PFSK-1 (cell line): ENCODE measurements at regions not wholly inside any gene's neighbourhood (a gene's known extent, or its start where the extent isn't known, plus 50 kb on each side); places are given as distances from the start of the nearest gene placed in this dataset.

Source experiments
- FOXP2 ChIP-seq: optimal IDR thresholded peaks from 2 replicates; pipeline ENCODE3; 2011; ENCODE audit warnings: borderline replicate concordance, control low read depth, inconsistent platforms; ENCODE audit not compliant: insufficient read depth; ENCODE audit errors: extremely low read length, extremely low read depth
- POLR2AphosphoS5 ChIP-seq: IDR thresholded peaks from 2 replicates; pipeline ENCODE4 v1.6.1; 2012; ENCODE audit warnings: low read depth, mild to moderate bottlenecking, control low read depth, low read length, moderate library complexity
- SIN3A ChIP-seq: IDR thresholded peaks from 2 replicates; pipeline ENCODE4 v1.6.1; 2012; ENCODE audit warnings: mild to moderate bottlenecking, low read length, moderate library complexity, borderline replicate concordance; ENCODE audit not compliant: insufficient read depth
- TAF1 ChIP-seq: IDR thresholded peaks from 2 replicates; pipeline ENCODE4 v1.6.1; 2012; ENCODE audit warnings: low read length, control low read depth, borderline replicate concordance; ENCODE audit not compliant: insufficient read depth
- TF ChIP-seq, protein P1 (sequence below), 2 experiments: IDR thresholded peaks; 2 replicates each; pipeline versions ENCODE4 v1.6.1 to v1.8.0; 2011 to 2012; ENCODE audit warnings: low read depth in 2 of 2, low read length in 2 of 2, control low read depth in 1 of 2, inconsistent platforms in 1 of 2, mild to moderate bottlenecking in 1 of 2, moderate library complexity in 1 of 2; ENCODE audit not compliant: insufficient read depth in 1 of 2

DNA sequence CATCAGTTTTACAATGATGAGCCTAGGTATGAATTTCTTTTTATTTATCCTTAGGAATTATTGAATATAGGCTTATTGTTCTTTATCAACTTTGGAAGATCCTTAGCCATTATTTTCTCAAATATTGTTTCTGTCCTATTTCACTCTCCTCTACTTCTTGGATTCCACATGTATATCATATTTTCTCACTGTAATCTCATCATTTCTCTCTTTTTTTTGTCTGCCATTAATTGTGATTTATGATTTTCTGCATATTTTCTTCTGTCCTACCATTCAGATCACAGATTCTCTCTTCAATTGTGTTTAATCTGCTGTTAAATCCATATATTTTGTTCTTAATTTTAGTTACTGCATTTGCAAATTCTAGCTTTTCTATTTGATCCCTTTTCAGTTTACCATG is 139.8 kb downstream of the ARRDC3 start:
- TF ChIP-seq POLR2AphosphoS5, result no peak
- TF ChIP-seq, protein P1, sequence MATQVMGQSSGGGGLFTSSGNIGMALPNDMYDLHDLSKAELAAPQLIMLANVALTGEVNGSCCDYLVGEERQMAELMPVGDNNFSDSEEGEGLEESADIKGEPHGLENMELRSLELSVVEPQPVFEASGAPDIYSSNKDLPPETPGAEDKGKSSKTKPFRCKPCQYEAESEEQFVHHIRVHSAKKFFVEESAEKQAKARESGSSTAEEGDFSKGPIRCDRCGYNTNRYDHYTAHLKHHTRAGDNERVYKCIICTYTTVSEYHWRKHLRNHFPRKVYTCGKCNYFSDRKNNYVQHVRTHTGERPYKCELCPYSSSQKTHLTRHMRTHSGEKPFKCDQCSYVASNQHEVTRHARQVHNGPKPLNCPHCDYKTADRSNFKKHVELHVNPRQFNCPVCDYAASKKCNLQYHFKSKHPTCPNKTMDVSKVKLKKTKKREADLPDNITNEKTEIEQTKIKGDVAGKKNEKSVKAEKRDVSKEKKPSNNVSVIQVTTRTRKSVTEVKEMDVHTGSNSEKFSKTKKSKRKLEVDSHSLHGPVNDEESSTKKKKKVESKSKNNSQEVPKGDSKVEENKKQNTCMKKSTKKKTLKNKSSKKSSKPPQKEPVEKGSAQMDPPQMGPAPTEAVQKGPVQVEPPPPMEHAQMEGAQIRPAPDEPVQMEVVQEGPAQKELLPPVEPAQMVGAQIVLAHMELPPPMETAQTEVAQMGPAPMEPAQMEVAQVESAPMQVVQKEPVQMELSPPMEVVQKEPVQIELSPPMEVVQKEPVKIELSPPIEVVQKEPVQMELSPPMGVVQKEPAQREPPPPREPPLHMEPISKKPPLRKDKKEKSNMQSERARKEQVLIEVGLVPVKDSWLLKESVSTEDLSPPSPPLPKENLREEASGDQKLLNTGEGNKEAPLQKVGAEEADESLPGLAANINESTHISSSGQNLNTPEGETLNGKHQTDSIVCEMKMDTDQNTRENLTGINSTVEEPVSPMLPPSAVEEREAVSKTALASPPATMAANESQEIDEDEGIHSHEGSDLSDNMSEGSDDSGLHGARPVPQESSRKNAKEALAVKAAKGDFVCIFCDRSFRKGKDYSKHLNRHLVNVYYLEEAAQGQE (IDR thresholded peaks at IDR 0.05; ENCODE audit: insufficient read depth in 1 of 2, low read depth in 2 of 2, low read length in 2 of 2), result no peak
- TF ChIP-seq SIN3A, result no peak
- no peak for TF ChIP-seq TAF1
- TF ChIP-seq FOXP2, result no peak
